Right ventricle myocardium superior (tissue), 1 donor: ENCODE measurements at regions not wholly inside any gene's neighbourhood (a gene's known extent, or its start where the extent isn't known, plus 50 kb on each side); places are given as distances from the start of the nearest gene placed in this dataset.
"Not testable (repeated sequence)": the region's sequence is repeated elsewhere in the genome, so short reads cannot be mapped to it uniquely, and the experiment has no call there.

Experiments used
- ATAC-seq: fragments of 200-7000 bp; cut with Tn5 transposase; one replicate; pipeline ENCODE4 v1.9.1; 2020; ENCODE audit warnings: mild to moderate bottlenecking; ENCODE audit not compliant: poor library complexity
- DNase-seq: peaks from one replicate; pipeline ENCODE4 v3.0.0-alpha.2; 2020
- intact Hi-C: fragments of 100-400 bp; cut with DNase I; formaldehyde crosslinking; loops from one replicate; pipeline ENCODE4 v1.11.2; 2022
- donor health status: DM: no; HTN: yes; CAD: no; lungs with severe emphysema.

DNA sequence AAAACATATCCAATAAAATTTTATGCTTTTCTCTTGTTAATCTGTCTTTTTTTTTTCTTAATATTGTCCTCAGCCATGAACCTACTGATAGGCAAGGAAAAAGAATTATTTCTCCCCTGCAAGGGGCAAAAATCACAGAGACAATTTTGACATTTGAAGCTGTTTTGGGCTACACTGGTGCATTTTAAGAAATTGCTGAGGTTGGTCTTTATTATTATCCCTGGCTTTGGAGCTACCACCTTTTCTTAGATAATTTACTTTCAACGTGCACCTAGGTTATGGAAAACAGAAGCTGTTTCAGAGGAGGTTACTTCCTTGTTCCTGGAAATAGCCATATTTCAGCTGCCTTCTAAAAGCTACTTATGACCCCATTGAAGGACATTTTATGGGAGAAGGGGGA lies 195.5 kb upstream of the KYNU start:
- ATAC-seq (no peak), DNase-seq (no peak)
- intact Hi-C loops: no loop called here

DNA sequence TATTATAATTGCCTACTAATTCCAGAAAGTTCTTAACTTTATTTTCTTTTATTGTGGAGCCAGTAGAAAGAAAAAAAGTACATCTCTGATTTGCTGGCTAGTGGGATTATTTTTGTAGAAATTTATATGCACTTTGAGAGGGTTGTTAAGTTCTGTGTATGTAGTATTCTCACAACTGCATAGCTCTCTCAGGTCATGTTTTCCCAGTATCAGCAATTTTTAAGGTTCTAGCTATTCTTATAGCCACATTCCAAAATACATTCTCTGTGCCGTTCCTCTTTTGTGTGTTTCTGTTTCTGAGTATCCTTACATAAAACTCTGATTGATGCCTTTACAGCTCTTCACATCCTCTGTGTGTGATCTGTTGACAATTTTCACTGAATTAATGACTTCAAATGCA lies 199.3 kb upstream of the KYNU start:
- intact Hi-C loops: no loop called here
- DNase-seq: no peak
- ATAC-seq: no peak

DNA sequence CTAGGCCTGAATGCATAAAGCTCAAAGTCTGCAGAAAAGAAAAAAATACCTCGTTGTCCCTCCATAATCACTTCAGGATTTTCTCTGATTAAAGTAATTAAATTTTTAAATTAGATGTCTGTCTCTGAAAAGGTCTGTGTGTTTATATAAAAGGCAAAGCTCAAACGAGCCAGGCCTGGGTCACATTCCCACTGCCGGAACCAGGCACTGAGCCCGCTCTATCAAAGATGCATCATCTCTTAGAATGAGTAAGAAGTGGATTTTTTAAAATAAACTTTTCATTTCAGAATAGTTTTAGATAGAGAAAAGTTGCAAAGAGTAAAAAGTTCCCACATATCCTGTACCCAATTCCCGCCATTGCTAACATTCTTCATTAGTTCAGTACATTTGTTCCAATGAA lies 202.1 kb upstream of the KYNU start:
- intact Hi-C loops: no loop called here
- no peak for ATAC-seq
- no peak for DNase-seq

DNA sequence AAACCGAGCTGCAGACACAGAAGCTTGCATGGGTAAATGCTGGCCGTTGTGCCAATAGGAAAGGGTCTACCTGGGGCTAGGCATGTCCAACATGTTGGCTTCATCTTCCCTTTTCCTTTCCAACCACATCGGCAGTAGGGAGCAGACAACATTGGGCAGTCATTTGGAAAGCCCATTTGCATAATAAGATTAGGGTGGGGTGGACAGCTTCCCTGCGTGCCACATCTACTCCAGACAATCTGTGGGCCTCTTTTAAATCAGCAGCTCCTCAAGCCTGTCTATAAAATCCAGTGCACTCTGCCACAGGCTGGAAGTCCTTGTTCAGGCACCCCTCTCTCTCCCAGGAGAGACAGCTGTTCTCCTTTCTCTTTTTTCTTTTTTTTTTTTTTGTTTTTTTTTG lies 203.6 kb upstream of the KYNU start:
- no peak for DNase-seq
- no peak for ATAC-seq
- intact Hi-C loops: no loop called here

DNA sequence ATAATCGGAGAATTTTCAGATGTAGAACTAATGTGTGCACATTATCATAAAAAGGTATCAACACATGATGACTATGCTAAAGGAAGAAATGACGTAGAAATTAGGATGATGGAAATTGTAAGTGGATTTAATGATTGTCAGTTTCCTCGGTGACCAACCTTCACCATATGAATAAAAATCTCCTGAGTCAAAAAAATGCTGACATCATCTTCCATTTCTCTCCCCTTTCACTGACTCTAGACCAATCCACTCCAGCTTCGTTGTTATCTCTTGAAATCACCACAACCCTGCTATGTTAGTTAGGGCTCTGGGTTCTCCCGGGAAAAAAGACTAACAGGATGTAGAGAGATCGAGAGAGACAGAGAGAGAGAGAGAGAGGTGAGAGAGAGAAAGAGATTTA lies 204.8 kb upstream of the KYNU start:
- no peak for DNase-seq
- intact Hi-C loops: no loop called here
- no peak for ATAC-seq

DNA sequence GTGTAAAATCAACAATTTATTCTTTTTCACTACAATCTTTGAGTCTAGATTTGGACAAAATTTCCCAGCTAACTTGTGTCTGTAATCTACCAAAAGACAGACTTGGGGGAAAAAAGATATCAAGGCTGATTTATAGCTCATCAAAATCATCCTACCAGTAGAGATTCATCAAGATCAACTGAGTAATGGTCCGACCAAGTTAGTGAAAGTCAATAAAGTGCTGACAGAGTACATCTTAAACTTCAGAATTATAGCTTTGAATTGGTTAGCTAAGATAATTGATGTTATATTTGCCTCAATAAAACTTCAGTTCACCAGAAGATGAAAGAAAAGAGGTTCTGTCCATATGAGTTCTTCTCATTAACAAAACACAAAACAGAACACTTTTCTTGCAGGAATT lies 207.1 kb upstream of the KYNU start:
- ATAC-seq (no peak), DNase-seq (no peak)
- intact Hi-C loops: no loop called here

DNA sequence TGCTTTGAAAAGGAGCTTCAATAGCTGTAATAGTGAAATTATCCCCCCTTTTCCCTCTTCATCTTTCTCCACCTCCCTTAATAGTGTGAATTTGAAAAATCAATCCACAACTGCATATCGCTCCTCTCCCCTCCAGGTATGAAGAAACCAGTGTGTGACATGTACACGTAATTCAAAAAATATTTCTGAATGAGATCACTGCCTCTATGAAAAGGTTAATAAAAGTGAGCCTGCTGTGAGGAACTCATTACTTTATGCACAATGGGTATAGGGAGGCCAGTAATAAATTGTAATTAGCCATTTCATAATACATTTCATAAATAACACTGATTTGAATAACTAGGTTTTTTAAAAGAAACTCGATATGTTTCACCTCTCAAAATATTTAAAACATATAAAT lies 209.0 kb upstream of the KYNU start:
- DNase-seq (no peak), ATAC-seq (no peak)
- intact Hi-C loops: no loop called here

DNA sequence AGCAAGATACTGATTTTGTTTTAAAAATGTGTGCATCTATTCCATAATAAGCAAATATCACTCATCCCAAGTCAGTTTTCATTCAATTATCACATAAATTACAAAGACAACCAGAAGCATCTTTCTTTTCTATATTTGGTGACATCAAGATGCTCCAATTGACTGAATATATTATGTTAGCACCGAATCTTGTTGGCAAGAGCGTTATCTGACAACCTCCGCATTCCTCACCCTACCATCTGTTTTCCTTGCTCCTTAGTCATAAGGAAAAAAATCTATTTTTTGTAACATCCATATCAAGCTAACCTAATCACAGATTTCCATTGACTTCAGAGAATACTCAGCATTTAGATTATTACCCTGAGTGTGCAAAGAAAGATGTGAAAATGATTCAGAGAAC lies 212.2 kb upstream of the KYNU start:
- ATAC-seq: no peak
- intact Hi-C loops: no loop called here
- DNase-seq: no peak

DNA sequence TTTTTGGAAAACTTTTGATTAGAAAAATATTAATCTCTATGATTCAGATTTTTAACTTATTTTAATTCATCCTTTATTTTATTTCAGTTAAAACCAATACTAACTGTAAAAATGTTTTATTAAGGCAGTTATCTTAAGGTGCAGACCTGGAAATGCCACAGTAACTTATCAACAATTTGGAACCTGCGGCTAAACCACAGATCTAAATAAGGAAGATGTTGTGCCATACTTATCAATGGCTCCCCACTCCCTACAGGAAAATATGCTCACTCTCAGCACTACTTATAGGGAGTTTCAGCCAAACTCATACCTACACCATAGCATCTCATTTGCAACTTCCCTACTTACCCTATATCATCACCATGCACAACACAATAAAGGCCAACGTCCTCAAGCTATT lies 226.9 kb upstream of the KYNU start:
- DNase-seq: no peak
- intact Hi-C loops: no loop called here
- ATAC-seq: no peak

DNA sequence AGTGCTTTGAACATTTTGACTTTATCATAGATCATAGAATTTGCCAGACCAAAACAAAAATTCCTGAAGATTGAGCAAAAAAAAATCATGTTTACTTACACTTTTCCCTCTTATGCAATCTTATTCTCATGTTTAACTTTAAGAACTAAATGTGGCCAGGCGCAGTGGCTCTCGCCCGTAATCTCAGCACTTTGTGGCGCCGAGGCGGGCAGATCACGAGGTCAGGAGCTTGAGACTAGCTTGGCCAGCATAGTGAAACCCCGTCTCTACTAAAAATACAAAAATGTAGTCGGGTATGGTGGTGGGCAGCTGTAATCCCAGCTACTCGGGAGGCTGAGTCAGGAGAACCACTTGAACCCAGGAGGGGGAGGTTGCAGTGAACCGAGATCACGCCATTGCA lies 227.9 kb upstream of the KYNU start:
- ATAC-seq (no peak), DNase-seq (no peak)
- intact Hi-C loops: no loop called here

DNA sequence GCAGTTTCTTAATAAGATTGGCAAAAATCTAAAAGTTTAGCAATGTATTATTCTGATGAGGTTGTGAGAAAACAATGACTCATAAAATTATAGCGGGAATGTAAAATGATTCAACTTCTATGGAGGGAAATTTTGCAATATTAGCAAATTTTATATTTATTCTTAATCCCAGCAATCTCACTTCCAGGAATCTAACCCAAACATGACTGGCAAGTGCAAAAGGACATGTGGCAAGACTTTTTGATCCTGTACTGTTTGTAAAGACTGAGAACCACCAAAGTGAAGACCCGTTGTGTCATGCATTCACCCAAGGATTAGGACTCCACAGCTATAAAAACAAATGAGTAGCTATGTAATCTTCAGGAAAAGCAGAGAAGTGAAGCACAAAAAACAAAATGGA lies 234.8 kb upstream of the KYNU start:
- ATAC-seq: no peak
- no peak for DNase-seq
- intact Hi-C loops: no loop called here

DNA sequence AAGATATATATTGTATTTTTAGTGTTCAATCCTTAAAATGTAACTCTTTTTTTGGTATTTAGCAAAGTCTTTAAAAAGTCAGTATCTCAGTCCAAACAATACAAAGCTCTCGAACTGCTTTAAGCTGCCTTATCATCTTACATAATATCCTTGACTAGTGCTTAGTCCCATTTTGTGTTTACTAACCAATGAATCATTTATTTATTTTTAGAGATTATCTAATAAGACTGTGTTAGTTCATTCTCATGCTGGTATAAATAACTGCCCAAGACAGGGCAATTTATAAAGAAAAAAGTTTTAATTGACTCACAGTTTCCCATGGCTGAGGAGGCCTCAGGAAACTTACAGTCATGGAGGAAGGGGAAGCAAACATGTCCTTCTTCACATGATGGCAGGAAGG lies 248.3 kb upstream of the KYNU start:
- DNase-seq: no peak
- ATAC-seq: no peak
- intact Hi-C loops: no loop called here

DNA sequence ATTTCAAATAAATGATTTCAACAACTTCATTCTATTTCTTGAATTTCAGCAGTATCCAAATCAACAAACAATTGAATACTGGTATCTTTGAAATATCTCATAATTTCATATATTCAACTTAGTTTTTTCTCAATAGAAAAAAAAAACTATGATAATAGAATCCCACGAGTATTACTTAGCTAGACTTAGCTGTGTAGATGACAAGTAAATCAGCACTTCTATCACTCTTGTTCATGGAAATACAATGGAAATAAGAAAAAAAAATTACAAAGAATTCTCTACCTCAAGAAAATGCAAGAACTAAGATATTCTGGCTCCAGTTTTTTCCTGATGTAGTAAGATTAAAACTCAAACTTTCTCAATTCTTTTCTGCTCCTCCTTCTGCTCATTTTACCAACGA lies 256.2 kb upstream of the KYNU start:
- no peak for ATAC-seq
- intact Hi-C loops: no loop called here
- no peak for DNase-seq

DNA sequence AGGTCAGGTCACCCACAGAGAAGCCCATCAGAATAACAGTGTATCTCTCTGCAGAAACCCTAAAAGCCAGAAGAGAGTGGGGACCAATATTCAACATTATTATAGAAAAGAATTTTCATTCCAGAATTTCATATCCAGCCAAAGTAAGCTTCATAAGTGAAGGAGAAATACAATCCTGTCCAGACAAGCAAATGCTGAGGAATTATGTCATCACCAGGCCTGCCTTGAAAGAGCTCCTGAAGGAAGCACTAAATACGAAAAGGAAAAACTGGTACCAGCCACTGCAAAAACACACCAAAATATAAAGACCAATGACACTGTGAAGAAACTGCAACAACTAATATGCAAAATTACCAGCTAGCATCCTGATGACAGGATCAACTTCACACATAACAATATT lies 260.0 kb upstream of the KYNU start:
- DNase-seq: no peak
- ATAC-seq: no peak
- intact Hi-C loops: no loop called here

DNA sequence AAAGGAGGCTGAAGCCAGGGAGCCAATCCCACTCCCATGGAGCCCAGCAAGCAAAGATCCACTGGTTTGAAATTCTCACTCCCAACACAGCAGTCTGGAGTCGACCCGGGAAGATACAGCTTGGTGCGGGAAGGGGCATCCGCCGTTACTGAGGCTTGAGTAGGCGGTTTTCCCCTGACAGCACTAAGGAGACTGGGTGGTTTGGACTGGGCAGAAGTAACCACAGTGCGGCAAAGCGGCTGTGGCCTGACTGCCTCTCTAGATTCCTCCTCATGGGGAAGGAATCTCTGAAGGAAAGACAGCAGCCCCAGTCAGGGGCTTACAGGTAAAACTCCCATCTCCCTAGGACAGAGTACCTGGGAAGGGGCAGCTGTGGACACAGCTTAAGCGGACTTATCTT lies 261.6 kb upstream of the KYNU start:
- ATAC-seq (no peak), DNase-seq (no peak)
- intact Hi-C loops: no loop called here

DNA sequence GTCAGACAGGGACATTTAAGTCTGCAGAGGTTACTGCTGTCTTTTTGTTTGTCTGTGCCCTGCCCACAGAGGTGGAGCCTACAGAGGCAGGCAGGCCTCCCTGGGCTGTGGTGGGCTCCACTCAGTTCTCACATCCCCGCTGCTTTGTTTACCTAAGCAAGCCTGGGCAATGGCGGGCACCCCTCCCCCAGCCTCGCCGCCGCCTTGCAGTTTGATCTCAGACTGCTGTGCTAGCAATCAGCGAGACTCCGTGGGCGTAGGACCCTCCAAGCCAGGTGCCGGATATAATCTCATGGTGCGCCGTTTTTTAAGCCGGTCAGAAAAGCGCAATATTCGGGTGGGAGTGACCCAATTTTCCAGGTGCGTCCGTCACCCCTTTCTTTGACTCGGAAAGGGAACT lies 264.3 kb upstream of the KYNU start:
- DNase-seq, intact Hi-C loops: not testable (repeated sequence)

DNA sequence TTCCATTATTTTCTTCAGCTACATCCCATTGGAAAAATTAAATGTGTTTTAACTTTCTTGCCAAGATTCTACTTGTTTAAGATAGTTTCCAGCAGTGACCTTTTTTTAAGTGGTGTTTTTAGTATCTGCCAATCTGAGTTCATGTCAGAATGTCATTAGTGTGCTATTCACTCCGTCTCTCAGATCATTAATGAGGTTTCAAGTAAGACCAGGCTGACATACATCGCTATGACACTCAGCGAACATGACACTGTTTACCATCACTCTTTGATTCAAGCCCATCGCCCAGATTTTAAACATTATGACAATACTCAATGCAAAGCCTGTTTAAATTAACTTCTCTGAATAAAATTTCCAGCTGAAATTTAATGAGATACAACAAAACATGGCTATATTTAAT lies 272.0 kb upstream of the KYNU start:
- DNase-seq (no peak), ATAC-seq (no peak)
- intact Hi-C loops: no loop called here

More for the DNA sequence above, 264.3 kb upstream of the KYNU start:
- not testable (repeated sequence) for ATAC-seq

DNA sequence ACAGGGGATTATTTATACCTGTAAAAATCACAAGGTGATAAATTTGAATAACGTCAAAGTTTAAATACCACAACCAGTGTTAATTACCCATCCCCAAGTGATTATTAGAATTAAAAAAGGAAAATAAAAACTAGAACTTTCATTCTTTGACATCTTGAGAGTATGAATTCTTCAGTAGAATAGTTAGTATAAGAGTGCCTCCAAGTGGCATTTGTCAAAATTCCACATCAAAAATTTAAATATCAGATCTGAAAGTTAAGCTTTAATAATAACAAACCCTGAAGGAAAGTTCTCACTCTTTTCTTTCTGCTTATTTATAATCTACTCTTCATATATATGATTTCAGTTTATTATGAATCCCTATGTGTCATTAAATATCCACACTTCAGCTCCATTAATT lies 273.7 kb upstream of the KYNU start:
- DNase-seq (no peak), ATAC-seq (no peak)
- intact Hi-C loops: no loop called here

DNA sequence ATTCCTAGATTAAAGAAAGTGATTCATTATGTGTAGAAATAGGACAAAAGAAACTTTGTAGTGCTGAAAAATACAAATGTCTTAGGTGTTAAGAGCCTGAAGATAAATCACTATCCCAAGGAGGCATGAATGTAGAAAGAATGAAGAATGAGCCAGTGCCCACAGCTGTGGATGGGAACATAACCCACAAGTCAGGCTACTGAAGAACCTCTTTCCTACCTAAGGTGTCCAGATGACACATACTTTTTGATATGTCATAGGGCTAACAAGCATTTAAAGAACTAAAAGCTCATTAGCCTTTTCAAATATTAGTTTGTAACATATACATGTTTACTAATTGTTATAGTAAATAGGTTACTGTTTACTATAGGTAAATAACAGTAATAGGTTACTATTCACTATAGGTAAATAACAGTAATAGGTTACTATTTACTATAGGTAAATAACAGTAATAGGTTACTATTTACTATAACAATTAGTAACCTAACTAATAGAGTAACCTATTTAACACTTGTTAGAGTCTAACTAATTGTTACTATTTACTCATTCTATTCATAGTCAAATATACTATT lies 275.0 kb upstream of the KYNU start:
- DNase-seq (no peak), ATAC-seq (no peak)
- intact Hi-C loops: no loop called here

DNA sequence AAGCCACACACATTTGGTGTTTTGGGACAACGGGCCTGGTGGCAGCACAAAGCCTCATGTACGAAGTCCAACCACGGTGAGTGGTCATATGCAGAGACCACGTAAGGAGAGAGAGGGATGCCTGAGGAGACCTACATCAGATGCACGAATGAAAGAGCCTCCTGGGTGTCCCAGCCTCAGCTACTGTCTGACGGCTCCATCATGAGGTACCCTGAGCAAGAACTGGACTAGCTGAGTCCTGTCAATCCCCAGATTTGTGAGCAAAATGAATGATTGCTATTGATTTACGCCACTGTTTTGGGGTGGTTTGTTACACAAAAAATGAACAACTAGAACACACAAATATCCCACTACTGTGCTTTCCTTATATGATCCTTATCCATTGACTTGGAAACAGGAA lies 275.7 kb upstream of the KYNU start:
- DNase-seq (no peak), ATAC-seq (no peak)
- intact Hi-C loops: no loop called here

DNA sequence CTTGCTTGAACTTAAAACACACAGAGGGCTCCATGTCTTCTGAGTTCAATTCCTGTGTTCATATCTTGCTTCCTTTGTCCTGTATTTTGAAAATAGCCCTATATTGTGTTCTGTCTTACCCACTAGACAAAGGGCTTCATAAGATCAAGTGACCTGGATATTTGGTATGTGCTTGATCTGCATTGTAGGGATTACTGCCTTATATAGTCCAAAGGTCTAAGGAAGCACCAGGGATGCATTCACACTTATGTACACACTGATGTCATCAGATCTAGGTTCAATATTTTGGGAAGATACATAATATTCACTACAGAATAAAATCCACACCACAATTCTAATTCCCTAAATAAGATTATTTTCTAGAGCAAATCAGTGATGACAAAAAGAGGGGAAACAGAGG lies 278.0 kb upstream of the KYNU start:
- no peak for DNase-seq
- ATAC-seq: no peak
- intact Hi-C loops: no loop called here

DNA sequence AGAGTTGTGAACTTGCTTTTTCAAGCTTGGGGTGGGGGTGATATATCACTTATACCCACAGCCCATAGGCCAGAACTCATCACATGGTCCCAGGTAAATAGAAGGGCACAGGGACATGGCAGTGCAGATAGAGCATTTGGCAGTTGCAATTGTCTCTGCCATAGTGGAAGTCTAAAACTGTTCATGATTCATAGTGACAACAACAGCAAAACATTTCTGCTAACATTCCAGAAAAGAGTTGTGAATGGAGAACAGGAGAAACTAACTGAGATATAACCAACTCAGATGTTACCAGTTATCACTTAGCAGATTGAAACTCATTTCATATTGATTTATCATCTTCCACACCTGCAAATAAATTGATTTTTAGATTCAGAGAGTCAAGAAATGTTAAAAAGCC lies 278.6 kb upstream of the KYNU start:
- ATAC-seq (no peak), DNase-seq (no peak)
- intact Hi-C loops: no loop called here
